GM06990 (cell line): ENCODE measurements at regions not wholly inside any gene's neighbourhood (a gene's known extent, or its start where the extent isn't known, plus 50 kb on each side); places are given as distances from the start of the nearest gene placed in this dataset.

Source experiments
- DNase-seq: peaks from one replicate; pipeline ENCODE4 v3.0.0-alpha.2; 2011; ENCODE audit not compliant: insufficient read length; ENCODE audit errors: extremely low read depth
- H3K27me3 ChIP-seq: replicated peaks from 2 replicates; pipeline ENCODE4 v1.6.0; 2011; ENCODE audit warnings: low read length; ENCODE audit not compliant: control insufficient read depth, insufficient read depth
- H3K36me3 ChIP-seq: 2 replicates; pipeline ENCODE4 v1.5.1; 2011; ENCODE audit warnings: low read length; ENCODE audit not compliant: control insufficient read depth, insufficient read depth
- H3K4me3 ChIP-seq: replicated peaks from 2 replicates; pipeline ENCODE4 v1.5.1; 2011; ENCODE audit warnings: low read depth, mild to moderate bottlenecking, control low read depth, low read length
- CTCF ChIP-seq: IDR thresholded peaks from 2 replicates; pipeline ENCODE4 v1.5.1; 2011; ENCODE audit warnings: low read length, control low read depth, mild to moderate bottlenecking, inconsistent platforms; ENCODE audit not compliant: insufficient read depth, poor library complexity, severe bottlenecking

GRCh38 chr2:144279165-144279564, 240.8 kb downstream of the ZEB2 start:
- no peak for TF ChIP-seq CTCF
- Histone ChIP-seq H3K4me3 (no peak overlapping the region), H3K36me3 (no peaks in the 10 kb centered on the region), H3K27me3 (no peaks in the 10 kb centered on the region)
- DNase-seq = no peak

- DNase-seq = no peak
- TF ChIP-seq CTCF = no peak
- H3K36me3 ChIP-seq = no peaks in the 10 kb centered on the region
These were observed 242.1 kb downstream of the ZEB2 start for GRCh38 chr2:144277622-144278354.

GRCh38 chr2:144275340-144275739, 244.6 kb downstream of the ZEB2 start:
- no peaks in the 10 kb centered on the region for H3K36me3 ChIP-seq
- H3K27me3 ChIP-seq = no peaks in the 10 kb centered on the region
- TF ChIP-seq CTCF = no peak
- H3K4me3 ChIP-seq = no peak overlapping the region
- DNase-seq = no peak

More at GRCh38 chr2:144277622-144278354, 242.1 kb downstream of the ZEB2 start:
- Histone ChIP-seq H3K27me3 (no peaks in the 10 kb centered on the region), H3K4me3 (no peak overlapping the region)

GRCh38 chr2:144274131-144274530, 245.8 kb downstream of the ZEB2 start:
- TF ChIP-seq CTCF = no peak

GRCh38 chr2:144270951-144271350, 249.0 kb downstream of the ZEB2 start:
- TF ChIP-seq CTCF = no peak
- DNase-seq = no peak
- no peaks in the 10 kb centered on the region for H3K27me3 ChIP-seq
- no peaks in the 10 kb centered on the region for H3K36me3 ChIP-seq
- no peak overlapping the region for H3K4me3 ChIP-seq

More at GRCh38 chr2:144274131-144274530, 245.8 kb downstream of the ZEB2 start:
- Histone ChIP-seq H3K27me3 (no peaks in the 10 kb centered on the region), H3K36me3 (no peaks in the 10 kb centered on the region), H3K4me3 (no peak overlapping the region)
- no peak for DNase-seq
